ENCODE measurements at regions not wholly inside any gene's neighbourhood (a gene's known extent, or its start where the extent isn't known, plus 50 kb on each side); places are given as distances from the start of the nearest gene placed in this dataset.

- TF ChIP-seq CTCF (IDR thresholded peaks at IDR 0.05; ENCODE audit: insufficient read depth, low read length, poor library complexity, severe bottlenecking), result no peak
- TF ChIP-seq EZH2phosphoT487 (conservative IDR thresholded peaks at IDR 0.05; ENCODE audit: low read length), result no peak
These were observed 1728.3 kb downstream of the SUCLG1 start for GRCh38 chr2:82730811-82731210.

All from SU-DHL-6 (cell line).